Mucosa of gallbladder (tissue), 1 donor: ENCODE measurements at regions not wholly inside any gene's neighbourhood (a gene's known extent, or its start where the extent isn't known, plus 50 kb on each side); places are given as distances from the start of the nearest gene placed in this dataset.
A peak's percentile ranks its signal among the peaks of the same experiment; 100 is the strongest.
"Not testable (repeated sequence)": the region's sequence is repeated elsewhere in the genome, so short reads cannot be mapped to it uniquely, and the experiment has no call there.

Experiments used
- DNase-seq: peaks from one replicate; pipeline ENCODE4 v3.0.0-alpha.2; 2020; ENCODE audit warnings: low spot score
- donor health status: DM: no; HTN: no; CAD: no.

DNA sequence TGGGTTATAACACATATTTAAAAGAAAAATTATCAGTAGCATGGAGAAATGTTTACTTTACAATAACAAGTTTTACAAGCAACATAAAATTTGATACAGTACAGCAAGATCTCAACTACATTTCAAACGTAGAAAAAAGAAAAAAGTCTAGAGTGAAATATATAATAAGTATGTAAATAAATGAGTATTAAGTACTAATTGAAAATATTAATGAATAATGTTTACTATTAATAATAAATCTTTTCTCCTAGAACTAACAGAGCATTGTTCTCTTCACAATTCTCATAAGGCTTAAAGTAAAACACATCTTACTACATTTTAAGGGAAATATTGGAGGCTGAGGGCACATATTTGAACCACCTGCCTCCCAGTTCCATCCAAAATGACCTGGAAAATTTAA is 72.1 kb downstream of the TMEM212 start:
- no peak for DNase-seq

DNA sequence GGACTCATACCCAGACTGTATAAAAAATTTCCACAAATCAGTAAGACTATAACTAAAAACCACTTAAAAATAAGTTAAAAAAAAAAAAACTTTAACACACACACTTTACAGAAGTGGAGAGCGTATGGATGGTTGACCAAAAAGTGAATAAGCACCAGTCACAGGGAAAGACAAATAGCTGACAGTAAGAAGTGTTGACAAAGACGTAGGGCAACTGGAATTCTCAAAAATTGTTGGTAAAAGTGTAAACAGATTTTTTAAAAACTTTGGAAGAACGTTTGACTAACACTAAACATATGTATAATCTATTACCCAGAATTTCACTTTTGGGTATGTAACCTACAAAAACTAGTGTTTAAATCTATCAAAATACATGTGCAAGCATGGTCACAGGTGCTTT is 73.7 kb downstream of the TMEM212 start:
- DNase-seq = no peak

DNA sequence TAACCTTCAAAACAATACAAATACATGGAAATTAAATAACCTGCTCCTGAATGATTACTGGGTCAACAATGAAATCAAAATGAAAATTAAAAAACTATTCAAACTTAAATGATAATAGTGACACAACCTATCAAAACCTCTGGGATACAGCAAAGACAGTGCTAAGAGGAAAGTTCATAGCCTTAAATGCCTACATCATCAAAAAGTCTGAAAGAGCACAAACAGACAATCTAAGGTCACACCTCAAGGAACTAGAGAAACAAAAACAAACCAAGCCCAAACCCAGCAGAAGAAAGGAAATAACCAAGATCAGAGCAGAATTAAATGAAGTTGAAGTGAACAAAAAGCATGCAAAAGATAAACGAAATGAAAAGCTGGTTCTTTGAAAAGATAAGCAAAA is 79.5 kb downstream of the TMEM212 start:
- not testable (repeated sequence) for DNase-seq

DNA sequence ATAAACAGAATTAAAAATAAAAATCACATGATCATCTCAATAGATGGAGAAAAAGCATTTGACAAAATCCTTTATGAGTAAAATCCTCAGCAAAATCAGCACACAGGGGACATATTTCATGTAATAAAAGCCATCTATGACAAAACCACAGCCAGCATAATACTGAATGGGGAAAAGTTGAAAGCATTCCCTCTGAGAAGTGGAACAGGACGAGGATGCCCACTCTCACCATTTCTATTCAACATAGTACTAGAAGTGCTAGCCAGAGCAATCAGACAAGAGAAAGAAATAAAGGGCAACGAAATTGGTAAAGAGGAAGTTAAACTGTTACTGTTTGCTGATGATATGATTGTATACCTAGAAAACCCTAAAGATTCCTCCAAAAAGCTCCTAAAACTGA is 80.5 kb downstream of the TMEM212 start:
- not testable (repeated sequence) for DNase-seq

DNA sequence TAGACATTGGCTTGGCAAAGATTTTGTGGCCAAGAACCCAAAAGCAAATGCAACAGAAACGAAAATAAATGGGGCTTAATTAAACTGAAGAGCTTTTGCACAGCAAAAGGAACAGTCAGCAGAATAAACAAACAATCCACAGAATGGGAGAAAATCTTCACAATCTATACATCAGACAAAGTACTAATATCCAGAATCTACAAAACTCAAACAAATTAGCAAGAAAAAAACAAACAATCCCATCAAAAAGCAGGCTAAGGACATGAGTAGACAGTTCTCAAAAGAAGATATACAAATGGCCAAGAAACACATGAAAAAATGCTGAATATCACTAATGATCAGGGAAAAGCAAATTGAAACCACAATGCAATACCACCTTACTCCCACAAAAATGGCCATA is 81.7 kb downstream of the TMEM212 start:
- DNase-seq = not testable (repeated sequence)

DNA sequence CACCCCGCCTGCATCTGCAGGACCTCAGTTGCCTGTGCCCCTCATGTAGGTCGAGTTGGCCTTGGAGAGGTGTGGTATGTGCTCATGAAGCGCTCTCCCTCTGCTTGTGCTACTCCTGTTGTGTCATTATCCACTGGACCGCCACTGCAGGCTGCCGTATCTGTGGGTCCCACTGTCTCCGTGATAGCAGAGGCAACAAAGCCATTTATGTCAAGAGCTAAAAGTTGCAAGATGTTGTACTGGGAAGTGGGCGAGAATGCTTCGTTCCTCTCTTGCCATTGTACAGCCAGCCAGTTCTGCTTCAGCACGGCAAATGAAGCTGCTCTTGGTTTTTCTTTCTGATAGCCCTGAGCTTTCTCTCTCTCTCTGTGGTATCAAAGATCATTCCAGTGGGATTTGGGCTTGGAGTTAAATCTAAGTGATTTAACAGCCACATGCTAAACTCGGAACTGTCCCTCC is 89.0 kb downstream of the TMEM212 start:
- no peak for DNase-seq

DNA sequence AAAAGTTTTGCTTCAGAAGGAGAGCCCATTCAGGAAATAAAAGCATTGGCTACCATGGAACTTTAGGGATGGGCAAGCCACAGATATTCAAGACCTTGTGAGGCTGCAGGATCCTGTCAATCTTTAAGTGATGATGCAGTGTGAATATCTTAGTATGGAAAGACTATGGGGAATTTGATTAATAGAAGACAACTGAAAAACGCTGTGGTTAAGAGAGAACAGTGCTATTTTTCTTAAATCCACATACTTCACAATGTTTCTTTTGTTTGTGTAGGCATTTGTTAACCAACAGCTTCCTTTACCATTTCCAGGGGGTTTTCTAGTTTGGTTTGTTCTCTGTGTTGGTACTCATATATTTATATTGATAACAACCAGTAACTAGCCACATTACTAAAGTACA is 90.3 kb downstream of the TMEM212 start:
- DNase-seq = no peak

DNA sequence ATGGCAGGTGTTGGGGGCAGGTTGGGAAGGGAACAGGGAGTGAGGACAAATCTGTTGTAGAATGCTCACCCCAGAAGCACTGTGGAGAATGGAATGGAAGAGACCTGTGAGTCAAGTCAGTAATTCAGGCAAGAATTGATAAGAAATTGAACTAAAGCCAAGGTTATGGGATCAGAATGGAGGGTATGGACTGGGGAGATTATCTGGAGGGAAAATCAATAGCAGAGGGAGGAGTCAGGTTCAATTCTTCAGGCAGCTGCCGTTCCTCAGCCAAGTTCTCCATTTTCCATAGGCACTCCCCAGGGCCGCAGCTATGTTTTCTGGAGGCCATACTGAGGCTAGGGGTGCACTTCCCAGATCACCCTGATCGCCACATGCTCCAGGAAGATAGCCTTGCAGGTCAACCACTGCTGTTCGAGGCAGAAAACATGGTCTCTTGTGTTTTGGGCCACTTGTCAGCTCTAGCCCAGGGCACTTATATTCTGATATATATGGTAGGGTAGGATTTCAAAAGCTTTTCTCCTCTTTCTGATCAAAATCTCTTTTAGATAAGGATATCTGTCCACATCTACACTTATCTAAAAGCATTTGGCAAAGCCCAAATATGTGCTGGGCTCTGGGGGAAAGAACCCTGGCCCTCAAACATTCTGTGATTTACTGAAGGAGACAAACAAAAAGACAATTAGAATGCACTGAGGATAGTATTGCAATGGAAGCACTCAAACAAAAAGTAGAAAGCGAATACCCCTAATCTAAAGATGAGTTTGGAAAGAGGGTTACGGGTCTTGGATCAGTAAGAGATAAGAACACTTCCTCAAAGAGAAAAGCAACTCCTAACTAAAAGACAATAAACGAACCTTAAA is 92.3 kb downstream of the TMEM212 start:
- peak; percentile 33 for DNase-seq

DNA sequence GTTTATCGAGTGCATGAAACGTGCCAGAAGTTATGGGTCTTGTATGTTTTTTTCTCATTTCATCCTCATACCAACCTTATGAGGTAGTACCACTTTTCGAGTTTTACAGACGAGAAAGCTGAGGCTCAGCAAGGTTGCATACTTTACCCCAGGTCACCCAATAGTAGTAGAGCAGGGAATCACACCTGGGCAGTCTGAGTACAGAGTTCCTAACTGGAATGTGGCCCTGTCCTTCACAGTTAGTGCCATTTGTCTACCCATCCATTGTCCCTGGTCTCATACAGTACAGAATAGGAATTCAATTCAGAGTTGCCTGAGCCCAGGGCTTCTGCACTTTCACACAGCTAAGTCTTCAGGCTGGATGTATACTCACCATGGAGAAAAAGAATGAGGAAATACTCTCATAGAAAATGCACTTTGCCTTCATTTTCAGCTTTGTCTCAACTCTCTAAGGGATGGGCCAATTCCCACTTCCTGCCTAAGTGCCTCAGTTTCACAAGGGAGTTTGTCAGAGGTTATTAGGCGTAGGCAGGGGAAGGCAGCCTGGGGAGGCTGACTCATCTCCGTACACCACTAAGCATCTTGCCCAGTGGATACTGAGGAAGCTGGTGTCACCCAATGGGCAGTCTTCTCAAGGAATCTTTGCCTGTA is 93.2 kb downstream of the TMEM212 start:
- DNase-seq = peak; percentile 49

DNA sequence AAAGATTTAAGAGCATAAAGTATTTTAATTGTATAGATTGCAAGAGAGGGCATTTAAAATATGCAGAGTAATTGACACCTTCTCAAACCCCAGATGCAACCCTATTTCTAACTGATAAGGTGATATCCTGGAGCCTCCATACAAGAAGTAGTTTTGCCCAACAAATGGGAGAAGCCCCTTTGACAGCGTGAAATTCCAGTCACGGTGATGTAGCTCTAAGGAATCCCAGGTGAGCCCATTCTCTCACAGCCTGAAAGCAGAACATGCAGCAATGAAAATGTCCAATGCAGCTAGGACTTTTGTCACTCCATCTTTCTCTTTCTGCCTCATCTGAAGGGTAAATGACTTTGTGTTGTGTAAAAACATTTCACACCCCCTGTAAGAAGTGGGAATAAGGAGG is 96.4 kb downstream of the TMEM212 start:
- DNase-seq = no peak

DNA sequence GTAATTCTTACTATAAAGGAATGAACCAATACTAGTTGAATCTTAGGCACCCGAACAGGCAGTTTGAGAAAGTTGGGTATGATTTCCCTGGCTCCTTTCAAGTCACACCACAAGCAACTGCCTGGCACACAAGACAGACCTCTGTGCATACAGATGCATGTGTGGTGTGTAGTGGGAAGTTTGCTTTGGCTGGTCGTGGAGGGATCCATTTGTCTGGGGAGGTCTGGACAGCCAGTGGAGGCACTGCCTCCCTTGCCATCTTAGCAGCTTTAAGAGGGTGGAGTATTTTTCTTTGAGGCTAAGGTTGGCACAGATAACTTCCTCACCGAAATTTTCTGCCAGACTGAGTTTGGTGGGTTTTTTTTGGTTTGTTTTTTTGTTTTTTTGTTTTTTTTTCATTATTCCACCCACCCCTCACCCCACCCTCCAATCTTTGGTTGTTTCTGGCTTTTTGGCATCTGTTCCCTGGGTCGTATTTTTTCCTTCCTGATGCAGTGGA is 97.1 kb downstream of the TMEM212 start:
- no peak for DNase-seq

DNA sequence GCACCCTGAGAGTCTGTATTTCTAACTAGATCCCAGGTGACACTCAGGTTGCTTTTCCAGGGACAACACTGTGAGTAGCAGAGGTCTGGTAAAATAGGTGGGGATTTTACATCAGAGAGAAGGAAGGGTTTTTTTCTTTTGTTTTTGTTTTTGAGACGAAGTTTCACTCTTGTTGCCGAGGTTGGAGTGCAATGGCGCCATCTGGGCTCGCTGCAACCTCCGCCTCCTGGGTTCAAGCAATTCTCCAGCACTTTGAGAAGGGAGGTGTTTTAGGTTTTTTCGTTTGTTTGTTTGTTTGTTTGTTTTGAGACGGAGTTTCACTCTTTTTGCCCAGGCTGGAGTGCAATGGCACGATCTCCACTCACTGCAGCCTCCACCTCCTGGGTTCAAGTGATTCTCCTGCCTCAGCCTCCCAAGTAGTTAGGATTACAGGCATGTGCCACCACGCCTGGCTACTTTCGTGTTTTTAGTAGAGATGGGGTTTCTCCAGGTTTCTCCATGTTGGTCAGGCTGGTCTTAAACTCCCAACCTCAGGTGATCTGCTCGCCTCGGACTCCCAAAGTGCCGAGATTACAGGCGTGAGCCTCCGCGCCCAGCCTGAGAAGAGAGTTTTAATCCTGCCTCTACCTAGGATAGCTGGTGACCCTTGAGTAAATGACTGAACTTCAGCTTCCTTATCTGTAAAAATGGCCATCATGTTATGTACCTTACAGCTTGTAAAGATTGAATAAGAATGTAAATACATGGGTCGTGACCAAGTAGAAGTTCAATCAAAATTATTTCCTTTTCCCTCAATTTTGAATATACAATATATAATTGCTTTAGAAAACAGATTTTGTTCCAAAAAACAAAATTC is 95.9 kb upstream of the FNDC3B start:
- no peak for DNase-seq

DNA sequence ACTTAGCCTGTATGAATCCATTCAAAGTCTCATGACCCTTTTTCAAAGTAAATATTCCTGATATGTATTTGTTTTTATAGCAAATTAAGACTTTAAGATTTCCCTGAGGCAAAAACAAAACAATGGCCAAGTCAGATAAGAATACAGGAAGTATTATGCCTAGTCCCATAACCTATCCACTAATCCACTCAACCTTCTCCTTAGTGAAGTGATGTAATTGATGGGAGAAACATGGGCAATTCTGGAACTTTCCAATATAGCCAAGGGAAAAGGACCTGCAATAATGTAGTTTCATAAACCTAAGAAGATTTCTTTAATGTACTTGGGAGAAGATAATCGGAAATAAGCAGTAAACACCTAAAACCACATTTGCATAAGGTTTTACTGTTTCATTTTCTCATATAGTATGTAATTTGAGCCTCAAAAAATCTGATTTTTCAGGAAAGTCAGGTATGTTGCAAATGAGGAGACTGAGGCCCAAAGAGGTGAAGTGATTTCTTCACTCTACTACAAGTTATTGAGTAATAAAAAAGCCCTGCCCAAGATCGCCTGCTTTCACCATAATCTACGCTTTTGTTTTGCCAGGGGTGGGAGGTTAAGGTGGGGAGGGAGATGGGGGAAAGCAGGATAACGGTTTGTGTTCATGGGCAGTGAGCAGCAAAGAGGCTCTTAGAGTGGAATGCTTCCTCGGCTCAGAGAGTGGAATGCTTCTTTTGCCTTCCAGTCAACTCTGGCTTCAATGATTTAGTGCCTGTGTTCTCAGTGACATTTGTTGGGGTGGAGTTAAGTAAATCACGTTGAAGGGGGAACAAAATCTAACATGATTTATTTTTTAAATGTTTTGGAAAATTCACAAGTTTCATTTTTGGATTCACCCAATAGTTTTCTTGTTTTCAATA is 95.0 kb upstream of the FNDC3B start:
- no peak for DNase-seq

DNA sequence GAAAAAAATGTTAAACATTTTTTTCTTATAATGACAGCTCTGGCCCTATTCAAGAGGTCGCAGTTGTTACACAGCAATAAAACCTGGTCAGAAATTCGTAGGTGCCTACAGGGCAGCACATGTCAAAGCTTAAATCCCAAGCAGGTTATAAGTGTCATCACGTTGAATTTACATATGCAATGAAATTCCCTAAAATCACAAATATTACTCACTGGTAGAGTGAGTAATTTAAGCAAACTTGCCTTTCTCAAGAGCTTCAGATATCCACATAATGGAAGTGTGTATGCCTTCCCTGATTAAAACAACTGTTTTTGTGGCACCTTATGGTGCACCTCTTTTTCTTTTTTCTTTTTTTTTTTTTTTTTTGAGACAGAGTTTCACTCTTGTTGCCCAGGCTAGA is 90.7 kb upstream of the FNDC3B start:
- no peak for DNase-seq

DNA sequence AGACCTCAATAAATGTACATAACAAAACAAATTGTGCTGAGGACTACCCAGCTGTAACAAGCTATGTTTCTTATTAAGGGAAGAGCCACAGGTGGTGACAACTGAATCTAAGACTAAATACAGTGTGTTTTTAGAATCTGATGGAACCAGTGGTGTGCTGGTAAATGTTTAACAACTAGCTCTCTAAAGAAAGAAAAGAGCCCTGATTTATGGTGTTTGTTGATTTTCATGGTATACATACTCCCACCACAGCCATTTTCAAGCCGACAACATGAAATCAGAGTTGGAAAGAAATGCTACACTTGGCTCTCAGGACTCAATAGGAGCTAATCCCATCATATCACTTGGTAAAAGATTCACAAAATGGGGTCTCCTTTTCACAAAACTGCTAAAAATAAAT is 89.8 kb upstream of the FNDC3B start:
- no peak for DNase-seq

DNA sequence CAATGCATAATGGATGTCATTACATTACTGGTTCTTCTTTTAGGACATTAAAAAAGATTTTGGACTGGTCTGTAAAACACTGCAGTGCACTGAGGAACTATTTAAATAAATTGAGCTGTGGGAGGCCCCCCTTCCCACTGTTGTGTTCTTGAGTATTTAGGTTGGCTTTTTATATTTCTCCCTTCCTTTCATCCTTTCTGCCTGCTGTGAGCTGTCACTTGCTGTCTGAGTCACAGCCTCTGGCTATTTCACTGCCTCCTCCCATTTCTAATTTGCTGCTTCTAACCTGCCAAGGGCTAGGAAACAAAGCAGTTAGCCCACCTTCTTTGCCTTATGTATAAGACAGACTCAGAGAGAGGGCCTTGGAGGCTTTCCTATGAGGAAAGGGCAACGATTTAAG is 89.0 kb upstream of the FNDC3B start:
- DNase-seq = no peak

DNA sequence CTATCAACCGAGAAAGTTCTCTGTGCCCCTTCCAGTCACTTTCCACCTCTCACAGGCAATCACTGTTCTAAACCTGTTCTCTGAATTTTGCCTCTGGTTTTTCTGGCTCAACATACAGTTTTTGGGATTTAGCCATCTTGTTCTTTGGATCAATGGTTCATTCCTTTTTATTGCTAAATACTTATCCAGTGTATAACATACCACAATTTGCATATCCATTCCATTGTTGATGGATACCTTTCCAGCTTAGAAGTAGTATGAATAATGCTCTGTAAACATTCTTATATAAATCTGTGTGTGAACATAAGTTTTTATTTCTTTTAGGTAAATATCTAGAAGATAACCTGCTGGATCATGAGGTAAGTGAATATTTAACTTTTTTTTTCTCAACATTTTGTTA is 87.8 kb upstream of the FNDC3B start:
- DNase-seq = no peak

DNA sequence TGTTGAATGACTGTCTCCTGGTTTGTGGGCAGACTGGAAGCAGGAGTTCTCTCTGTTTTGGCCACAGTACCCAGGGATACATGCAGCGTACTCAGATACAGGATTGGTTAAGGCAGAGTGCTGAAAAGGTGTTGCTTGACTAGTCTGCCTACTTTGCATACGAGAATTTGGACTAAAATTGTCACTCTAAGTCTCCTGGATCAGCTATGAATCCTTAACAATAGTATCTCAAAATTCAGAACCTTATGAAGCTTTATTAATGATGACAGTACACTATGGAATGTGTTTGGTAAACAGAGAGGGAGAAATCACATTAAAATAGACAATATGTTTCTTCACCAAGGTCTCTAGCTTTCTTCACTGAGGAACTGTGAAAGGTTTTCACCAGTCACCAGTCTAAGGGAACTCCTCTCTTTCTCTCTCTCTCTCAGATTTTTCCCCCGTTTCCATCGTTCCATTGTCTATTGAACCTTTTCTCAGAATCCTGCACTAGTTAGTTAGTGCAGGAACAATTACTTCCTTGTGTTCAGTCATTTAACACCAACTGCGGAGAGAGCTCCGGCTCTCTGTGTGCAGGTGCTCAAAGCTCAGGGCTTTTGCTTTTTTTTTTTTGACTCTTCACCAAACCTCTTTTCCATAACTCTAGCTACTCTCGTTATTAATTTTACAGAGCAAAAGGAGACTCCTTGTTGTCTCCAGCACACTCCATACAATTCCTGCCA is 85.9 kb upstream of the FNDC3B start:
- DNase-seq = no peak

DNA sequence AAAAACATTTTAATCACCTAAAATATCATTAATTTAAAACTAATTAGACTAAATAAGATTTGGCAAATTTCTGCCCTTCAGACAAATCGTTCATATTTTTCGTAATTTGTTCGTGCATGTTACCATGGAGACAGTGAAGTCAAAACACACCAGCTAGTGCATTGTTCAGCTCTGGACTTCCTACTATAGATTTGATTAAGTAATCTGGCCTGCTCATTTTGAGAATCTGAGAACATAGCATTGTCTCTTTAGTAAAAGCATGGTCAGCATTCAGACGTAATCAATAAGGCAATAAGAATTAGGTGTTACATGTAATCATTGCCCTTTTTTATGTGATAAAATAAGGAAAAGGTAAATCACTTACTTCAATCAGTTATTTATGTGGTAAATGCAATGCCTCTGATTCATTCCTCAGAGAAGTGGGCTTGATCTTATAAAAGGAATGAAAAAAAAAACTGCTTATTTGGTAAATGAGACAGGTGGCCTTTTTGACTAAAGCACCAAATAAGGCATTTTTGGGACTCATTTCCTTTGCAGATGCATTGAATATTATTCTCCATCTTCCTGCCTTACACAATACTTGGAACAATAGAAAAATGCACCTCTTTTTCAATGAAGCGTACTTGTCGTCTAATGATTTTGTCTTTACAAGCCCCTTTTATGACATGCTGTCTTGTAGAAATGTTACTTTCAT is 84.5 kb upstream of the FNDC3B start:
- no peak for DNase-seq

DNA sequence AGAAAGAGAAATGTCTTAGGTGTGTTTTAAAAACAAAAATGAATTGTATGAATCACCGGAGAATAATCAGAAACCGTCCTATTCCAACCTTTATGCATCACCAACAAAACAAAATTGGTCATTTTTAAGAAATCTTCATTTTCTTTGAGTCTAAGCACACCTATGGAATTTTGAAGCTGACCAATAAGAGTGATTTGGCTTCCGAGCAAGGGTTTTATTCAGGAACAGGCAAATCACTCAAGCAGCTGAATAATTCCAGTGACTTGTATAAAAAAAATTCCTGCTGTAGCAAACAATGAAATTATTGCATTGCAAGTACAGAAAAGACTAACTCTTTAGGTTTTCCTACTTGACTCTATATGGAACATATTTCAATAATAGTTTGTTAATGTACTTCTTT is 83.8 kb upstream of the FNDC3B start:
- no peak for DNase-seq
